Fibroblast of lung (primary cell): ENCODE measurements at regions not wholly inside any gene's neighbourhood (a gene's known extent, or its start where the extent isn't known, plus 50 kb on each side); places are given as distances from the start of the nearest gene placed in this dataset.

Source experiments
- EZH2 ChIP-seq: IDR thresholded peaks from 2 replicates; pipeline ENCODE4 v1.5.1; 2012; ENCODE audit warnings: low read length, control low read depth, mild to moderate bottlenecking; ENCODE audit errors: missing control alignments
- TF ChIP-seq, protein P1 (sequence below), 2 donors: IDR thresholded peaks in 1 of 2; conservative IDR thresholded peaks in 1 of 2; 1 replicate in 1 of 2; 2 replicates in 1 of 2; pipeline ENCODE4 v1.5.1; 2011 to 2012; ENCODE audit warnings: low read length in 2 of 2, control low read depth in 1 of 2, inconsistent platforms in 1 of 2, low read depth in 1 of 2, mild to moderate bottlenecking in 1 of 2

DNA sequence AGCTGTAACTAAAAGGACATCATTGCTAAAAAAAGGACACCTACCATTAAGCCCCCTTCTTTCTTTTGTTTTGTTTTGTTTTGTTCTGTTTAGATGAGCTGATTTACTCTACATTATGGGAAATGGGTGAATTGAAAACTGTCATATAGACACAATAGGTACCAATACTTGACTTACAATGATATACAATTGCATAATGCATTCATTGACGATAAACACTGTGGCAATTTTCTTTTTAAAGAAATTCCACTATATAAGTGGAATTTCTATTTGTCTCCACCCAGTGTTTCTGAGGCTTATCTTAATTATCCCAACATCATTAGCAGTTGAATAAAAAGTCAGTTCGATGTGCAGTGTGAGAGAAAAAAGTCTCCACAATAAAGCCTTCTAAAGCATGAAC, 282.1 kb downstream of the BCL2 start:
- TF ChIP-seq, protein P1, sequence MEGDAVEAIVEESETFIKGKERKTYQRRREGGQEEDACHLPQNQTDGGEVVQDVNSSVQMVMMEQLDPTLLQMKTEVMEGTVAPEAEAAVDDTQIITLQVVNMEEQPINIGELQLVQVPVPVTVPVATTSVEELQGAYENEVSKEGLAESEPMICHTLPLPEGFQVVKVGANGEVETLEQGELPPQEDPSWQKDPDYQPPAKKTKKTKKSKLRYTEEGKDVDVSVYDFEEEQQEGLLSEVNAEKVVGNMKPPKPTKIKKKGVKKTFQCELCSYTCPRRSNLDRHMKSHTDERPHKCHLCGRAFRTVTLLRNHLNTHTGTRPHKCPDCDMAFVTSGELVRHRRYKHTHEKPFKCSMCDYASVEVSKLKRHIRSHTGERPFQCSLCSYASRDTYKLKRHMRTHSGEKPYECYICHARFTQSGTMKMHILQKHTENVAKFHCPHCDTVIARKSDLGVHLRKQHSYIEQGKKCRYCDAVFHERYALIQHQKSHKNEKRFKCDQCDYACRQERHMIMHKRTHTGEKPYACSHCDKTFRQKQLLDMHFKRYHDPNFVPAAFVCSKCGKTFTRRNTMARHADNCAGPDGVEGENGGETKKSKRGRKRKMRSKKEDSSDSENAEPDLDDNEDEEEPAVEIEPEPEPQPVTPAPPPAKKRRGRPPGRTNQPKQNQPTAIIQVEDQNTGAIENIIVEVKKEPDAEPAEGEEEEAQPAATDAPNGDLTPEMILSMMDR (conservative IDR thresholded peaks at IDR 0.05 in 1 of 2, IDR thresholded peaks at IDR 0.05 in 1 of 2; ENCODE audit: low read depth in 1 of 2, low read length in 2 of 2): no peak
- no peak for TF ChIP-seq EZH2
